MG63 (cell line): ENCODE measurements at regions not wholly inside any gene's neighbourhood (a gene's known extent, or its start where the extent isn't known, plus 50 kb on each side); places are given as distances from the start of the nearest gene placed in this dataset.

ENCODE experiments used
- DNase-seq: peaks from one replicate; pipeline ENCODE4 v3.0.0-alpha.2; 2020
- H3K27me3 ChIP-seq: fragments of 250-450 bp; sonication (Bioruptor Pico); 2 replicates; pipeline ENCODE4 v1.5.1; 2020; ENCODE audit warnings: mild to moderate bottlenecking, moderate library complexity
- H3K36me3 ChIP-seq: fragments of 250-450 bp; sonication (Bioruptor Pico); 2 replicates; pipeline ENCODE4 v1.5.1; 2020; ENCODE audit warnings: mild to moderate bottlenecking, moderate library complexity
- H3K4me3 ChIP-seq: fragments of 250-450 bp; sonication (Bioruptor Pico); 2 replicates; pipeline ENCODE4 v1.5.1; 2020; ENCODE audit warnings: mild to moderate bottlenecking, moderate library complexity
- H3K9me3 ChIP-seq: fragments of 250-450 bp; sonication (Bioruptor Pico); 2 replicates; pipeline ENCODE4 v1.5.1; 2020; ENCODE audit warnings: mild to moderate bottlenecking, moderate library complexity

GRCh38 chr2:120477198-120477597, 131.3 kb downstream of the INHBB start:
- H3K27me3 ChIP-seq = no peaks in the 10 kb centered on the region
- no peaks in the 10 kb centered on the region for H3K36me3 ChIP-seq
- no peaks in the 10 kb centered on the region for H3K9me3 ChIP-seq
- DNase-seq = no peak
- H3K4me3 ChIP-seq = no peak overlapping the region

- Histone ChIP-seq H3K27me3 (no peaks in the 10 kb centered on the region), H3K9me3 (no peaks in the 10 kb centered on the region), H3K4me3 (no peak overlapping the region), H3K36me3 (no peaks in the 10 kb centered on the region)
- DNase-seq = no peak
Observed at GRCh38 chr2:120477831-120478481, 132.0 kb downstream of the INHBB start.

GRCh38 chr2:120480346-120480902, 134.5 kb downstream of the INHBB start:
- no peak for DNase-seq
- Histone ChIP-seq H3K36me3 (no peaks in the 10 kb centered on the region), H3K4me3 (no peak overlapping the region), H3K27me3 (no peaks in the 10 kb centered on the region), H3K9me3 (no peaks in the 10 kb centered on the region)

GRCh38 chr2:120480903-120481445, 135.0 kb downstream of the INHBB start:
- no peak for DNase-seq
- H3K4me3 ChIP-seq = no peak overlapping the region
- H3K9me3 ChIP-seq = no peaks in the 10 kb centered on the region

GRCh38 chr2:120481446-120482194, 135.7 kb downstream of the INHBB start:
- Histone ChIP-seq H3K36me3 (no peaks in the 10 kb centered on the region), H3K9me3 (no peaks in the 10 kb centered on the region), H3K4me3 (no peak overlapping the region), H3K27me3 (no peaks in the 10 kb centered on the region)
- no peak for DNase-seq

More at GRCh38 chr2:120480903-120481445, 135.0 kb downstream of the INHBB start:
- Histone ChIP-seq H3K27me3 (no peaks in the 10 kb centered on the region), H3K36me3 (no peaks in the 10 kb centered on the region)

- Histone ChIP-seq H3K36me3 (no peaks in the 10 kb centered on the region), H3K9me3 (no peaks in the 10 kb centered on the region), H3K4me3 (no peak overlapping the region), H3K27me3 (no peaks in the 10 kb centered on the region)
- no peak for DNase-seq
Observed at GRCh38 chr2:120482334-120482733, 136.4 kb downstream of the INHBB start.

- no peaks in the 10 kb centered on the region for H3K36me3 ChIP-seq
- H3K9me3 ChIP-seq = no peaks in the 10 kb centered on the region
- no peak overlapping the region for H3K4me3 ChIP-seq
- no peak for DNase-seq
- no peaks in the 10 kb centered on the region for H3K27me3 ChIP-seq
Observed at GRCh38 chr2:120483355-120483754, 137.4 kb downstream of the INHBB start.

- peak; percentile 30 for DNase-seq
- Histone ChIP-seq H3K4me3 (no peak overlapping the region), H3K27me3 (no peaks in the 10 kb centered on the region), H3K9me3 (no peaks in the 10 kb centered on the region), H3K36me3 (no peaks in the 10 kb centered on the region)
Observed at GRCh38 chr2:120485096-120485495, 139.2 kb downstream of the INHBB start.

GRCh38 chr2:120486441-120486840, 140.5 kb downstream of the INHBB start:
- Histone ChIP-seq H3K9me3 (no peaks in the 10 kb centered on the region), H3K4me3 (no peak overlapping the region), H3K36me3 (no peaks in the 10 kb centered on the region), H3K27me3 (no peaks in the 10 kb centered on the region)
- no peak for DNase-seq

- Histone ChIP-seq H3K9me3 (no peaks in the 10 kb centered on the region), H3K27me3 (no peaks in the 10 kb centered on the region), H3K36me3 (no peaks in the 10 kb centered on the region), H3K4me3 (no peak overlapping the region)
- DNase-seq = no peak
Observed at GRCh38 chr2:120486946-120487345, 141.0 kb downstream of the INHBB start.

- H3K9me3 ChIP-seq = no peaks in the 10 kb centered on the region
Observed at GRCh38 chr2:120488531-120488930, 142.6 kb downstream of the INHBB start.

GRCh38 chr2:120489023-120489422, 143.1 kb downstream of the INHBB start:
- no peaks in the 10 kb centered on the region for H3K36me3 ChIP-seq
- H3K4me3 ChIP-seq = no peak overlapping the region
- no peak for DNase-seq
- H3K9me3 ChIP-seq = no peaks in the 10 kb centered on the region
- no peaks in the 10 kb centered on the region for H3K27me3 ChIP-seq

More at GRCh38 chr2:120488531-120488930, 142.6 kb downstream of the INHBB start:
- H3K4me3 ChIP-seq = no peak overlapping the region
- H3K36me3 ChIP-seq = no peaks in the 10 kb centered on the region
- H3K27me3 ChIP-seq = no peaks in the 10 kb centered on the region
- no peak for DNase-seq

GRCh38 chr2:120490091-120490798, 144.3 kb downstream of the INHBB start:
- no peaks in the 10 kb centered on the region for H3K27me3 ChIP-seq

GRCh38 chr2:120491111-120491625, 145.2 kb downstream of the INHBB start:
- Histone ChIP-seq H3K36me3 (no peaks in the 10 kb centered on the region), H3K27me3 (no peaks in the 10 kb centered on the region), H3K9me3 (no peaks in the 10 kb centered on the region), H3K4me3 (no peak overlapping the region)
- no peak for DNase-seq

More at GRCh38 chr2:120490091-120490798, 144.3 kb downstream of the INHBB start:
- Histone ChIP-seq H3K9me3 (no peaks in the 10 kb centered on the region), H3K36me3 (no peaks in the 10 kb centered on the region), H3K4me3 (no peak overlapping the region)
- no peak for DNase-seq

- Histone ChIP-seq H3K9me3 (no peaks in the 10 kb centered on the region), H3K4me3 (no peak overlapping the region)
Observed at GRCh38 chr2:120493231-120493630, 147.3 kb downstream of the INHBB start.

GRCh38 chr2:120494446-120494845, 148.5 kb downstream of the INHBB start:
- Histone ChIP-seq H3K36me3 (no peaks in the 10 kb centered on the region), H3K9me3 (no peaks in the 10 kb centered on the region), H3K4me3 (no peak overlapping the region), H3K27me3 (no peaks in the 10 kb centered on the region)
- DNase-seq = peak; percentile 45

More at GRCh38 chr2:120493231-120493630, 147.3 kb downstream of the INHBB start:
- no peaks in the 10 kb centered on the region for H3K36me3 ChIP-seq
- no peak for DNase-seq
- no peaks in the 10 kb centered on the region for H3K27me3 ChIP-seq

GRCh38 chr2:120495586-120495985, 149.7 kb downstream of the INHBB start:
- Histone ChIP-seq H3K36me3 (no peaks in the 10 kb centered on the region), H3K27me3 (no peaks in the 10 kb centered on the region), H3K9me3 (no peaks in the 10 kb centered on the region), H3K4me3 (no peak overlapping the region)
- no peak for DNase-seq
